Anterior cingulate cortex (tissue), 58 donors: ENCODE measurements at regions not wholly inside any gene's neighbourhood (a gene's known extent, or its start where the extent isn't known, plus 50 kb on each side); places are given as distances from the start of the nearest gene placed in this dataset.

Experiments
- DNase-seq, 58 donors: peaks; one replicate each; lab custom pipeline; 2025; lab: John Stamatoyannopoulos, UW

DNA sequence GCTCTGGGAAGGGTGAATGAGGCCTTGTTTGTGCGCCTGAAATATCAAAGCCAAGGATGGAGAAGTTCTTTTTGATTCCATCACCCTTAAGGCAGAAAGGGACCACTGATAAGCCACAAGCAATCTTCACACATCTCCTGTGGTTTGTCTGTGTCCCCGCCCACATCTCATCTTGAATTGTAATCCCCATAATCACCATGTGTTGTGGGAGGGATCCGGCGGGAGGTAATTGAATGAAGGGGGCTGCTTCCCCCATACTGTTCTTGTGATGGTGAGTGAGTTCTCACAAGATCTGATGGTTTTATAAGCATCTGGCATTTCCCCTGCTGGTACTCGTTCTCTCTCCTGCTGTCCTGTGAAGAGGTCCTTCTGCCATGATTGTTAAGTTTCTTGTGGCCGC lies 329.6 kb upstream of the RGMA start:
- DNase-seq: no peak

DNA sequence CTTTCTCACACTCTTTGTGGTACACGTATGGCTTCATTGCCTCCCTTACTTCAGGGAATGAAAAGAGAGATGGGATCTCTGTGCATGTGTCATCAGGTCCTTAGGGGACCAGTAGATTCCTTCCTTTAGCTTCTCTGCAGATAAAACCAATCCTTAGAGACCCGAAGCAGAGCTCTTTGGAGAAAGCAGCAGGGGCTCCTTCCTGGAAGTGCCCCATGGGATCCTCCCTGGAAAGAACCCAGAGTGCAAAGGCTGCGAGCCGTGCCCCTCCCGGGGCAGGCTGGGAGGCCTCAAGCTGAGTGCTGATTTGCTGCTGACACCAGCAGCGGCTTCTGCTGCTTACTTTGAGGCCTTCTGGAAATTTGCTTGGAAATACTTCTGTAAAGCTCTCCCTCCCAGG lies 328.6 kb upstream of the RGMA start:
- DNase-seq: no peak

DNA sequence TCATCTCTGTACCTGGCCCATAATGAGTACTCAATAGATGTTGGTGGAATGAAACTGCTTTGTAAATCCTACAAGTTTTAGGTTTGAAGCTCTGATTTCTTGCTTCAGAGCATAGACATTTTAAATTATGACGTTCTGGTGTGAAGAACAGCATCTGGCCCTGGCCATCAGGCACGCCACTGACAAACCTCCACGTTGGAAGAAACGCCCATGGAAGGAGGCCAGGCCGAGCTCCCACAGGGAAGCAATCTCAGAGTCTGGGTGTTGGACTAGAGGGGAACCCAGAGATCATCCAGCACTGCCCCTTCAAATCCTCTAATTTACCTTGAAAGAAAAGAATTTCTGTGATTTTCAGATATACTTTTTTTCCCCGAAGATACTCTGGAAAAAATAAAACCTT lies 328.1 kb upstream of the RGMA start:
- no peak for DNase-seq

DNA sequence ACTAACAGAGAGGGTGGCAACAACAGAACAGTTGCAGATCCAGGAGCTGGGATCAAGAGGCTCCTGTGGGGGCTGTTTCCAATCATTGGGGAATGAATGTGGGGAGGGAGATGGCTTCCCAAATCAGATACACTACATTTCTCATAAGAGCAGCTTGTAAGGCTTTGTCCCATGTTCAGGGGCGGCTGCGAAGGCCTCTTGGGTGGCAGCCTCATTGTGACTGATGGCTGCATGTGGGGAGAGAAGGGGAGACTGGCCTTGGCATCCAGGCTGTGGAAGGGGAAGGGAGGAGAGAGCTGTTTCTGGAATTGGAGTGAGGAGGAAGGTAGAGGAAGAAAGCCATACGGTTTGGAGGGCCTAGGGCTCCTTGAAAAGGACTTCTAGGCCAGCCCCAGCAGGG lies 326.6 kb upstream of the RGMA start:
- no peak for DNase-seq

DNA sequence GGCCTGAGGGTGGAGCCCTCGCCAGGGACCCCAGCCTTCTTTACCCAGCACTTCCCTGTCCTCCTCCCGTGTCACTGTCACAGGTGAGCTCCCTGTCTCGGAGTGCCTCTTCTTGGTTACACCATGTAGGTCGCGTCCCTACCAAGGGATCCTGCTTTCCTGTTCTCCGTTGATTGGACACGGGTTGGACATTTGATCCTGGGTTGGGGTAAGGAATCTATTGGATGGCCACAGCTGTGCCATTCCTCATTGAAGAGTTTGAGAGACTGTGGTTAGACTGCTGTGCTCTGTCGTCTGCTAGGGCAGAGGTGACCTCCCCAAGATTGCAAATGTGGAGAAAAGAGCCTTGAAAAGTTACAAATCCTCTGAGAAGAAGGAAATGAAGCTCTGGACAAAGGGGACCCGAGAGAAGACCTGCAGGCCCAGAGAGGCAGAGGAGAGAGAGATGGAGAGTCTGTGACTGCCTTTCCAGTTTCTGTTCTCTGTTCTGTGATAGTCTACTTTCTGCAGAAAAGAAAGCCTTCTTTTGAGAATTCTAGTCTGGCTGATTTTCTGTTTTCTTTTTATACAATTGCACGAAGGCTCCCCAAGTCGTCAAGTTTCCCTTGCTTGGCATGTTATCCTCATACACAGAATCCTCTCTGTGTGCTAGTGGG lies 325.7 kb upstream of the RGMA start:
- no peak for DNase-seq

DNA sequence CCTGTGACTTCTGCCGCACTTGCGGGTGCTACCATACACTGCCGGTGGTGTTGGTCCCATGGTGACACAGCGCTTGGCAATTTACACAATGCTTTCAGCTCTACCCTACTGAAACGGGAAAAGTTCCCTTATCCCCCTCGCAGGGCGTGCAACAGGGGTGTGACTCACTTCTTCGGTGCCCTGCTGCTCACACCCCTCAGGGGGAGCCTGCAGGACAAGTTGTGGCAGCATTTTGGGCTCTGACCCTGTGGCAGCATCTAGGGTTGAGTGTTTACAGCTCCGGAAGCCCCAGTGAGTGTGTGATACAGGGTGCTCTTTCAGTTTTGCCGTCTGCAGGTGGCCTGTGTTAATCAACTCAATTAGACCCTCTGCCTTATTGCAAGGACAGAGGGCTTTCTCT lies 324.7 kb upstream of the RGMA start:
- DNase-seq: no peak

DNA sequence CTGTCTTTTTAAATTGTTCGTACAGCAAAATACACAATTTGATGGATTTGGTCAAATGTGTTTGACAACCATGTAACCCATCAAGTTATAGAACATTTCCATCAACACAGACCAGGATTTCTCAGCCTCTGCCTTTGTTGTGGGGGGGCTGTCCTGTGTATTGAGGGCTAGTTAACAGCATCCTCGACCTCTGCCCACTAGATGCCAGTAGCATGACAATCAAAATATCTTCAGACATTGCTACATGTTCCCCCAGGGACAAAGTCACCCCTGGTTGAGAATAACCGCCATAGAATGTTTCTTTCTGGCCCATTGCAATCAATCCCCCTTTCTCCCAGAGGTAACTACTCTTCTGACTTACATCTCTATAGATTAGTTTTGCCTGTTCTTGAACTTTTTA lies 310.1 kb upstream of the RGMA start:
- DNase-seq: no peak

DNA sequence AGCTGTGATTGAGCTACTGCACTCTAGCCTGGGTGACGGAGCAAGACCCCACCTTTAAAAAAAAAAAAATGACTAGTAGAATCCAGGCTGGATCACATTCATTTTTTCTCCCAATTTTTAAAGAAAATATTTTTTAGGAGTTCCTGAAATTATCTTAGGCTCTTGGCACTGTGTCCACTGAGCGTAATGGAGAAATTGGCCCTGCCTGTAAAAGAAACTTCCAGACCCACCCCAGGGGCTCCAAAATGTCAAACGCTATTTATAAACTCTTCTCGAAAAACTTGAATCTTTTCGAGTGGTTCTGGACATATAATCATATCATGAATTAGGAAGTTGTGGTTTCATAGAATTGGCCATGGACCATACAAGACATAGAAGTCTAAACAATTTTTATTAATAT lies 300.2 kb upstream of the RGMA start:
- no peak for DNase-seq

DNA sequence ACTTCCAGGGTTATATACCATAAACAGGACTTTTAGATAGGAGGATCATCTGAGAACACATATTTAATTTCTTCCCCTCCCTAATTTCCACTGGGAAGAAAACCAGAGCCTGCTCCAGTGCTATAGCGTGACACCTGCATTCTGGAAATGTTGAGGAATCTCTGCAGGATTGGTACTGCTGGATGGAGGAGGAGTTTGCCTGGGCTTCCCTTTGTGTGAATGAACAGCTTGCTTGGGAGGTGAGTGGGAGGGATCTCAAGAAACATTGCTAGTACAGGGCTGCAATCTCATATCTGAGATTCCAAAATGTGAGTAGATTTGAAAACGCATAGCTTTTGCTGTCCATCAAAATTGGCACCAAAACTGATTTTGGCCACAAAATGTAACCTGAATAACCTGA lies 295.9 kb upstream of the RGMA start:
- DNase-seq: peak in 8 of 58 donors; percentile 3 to 44 (median 14)

DNA sequence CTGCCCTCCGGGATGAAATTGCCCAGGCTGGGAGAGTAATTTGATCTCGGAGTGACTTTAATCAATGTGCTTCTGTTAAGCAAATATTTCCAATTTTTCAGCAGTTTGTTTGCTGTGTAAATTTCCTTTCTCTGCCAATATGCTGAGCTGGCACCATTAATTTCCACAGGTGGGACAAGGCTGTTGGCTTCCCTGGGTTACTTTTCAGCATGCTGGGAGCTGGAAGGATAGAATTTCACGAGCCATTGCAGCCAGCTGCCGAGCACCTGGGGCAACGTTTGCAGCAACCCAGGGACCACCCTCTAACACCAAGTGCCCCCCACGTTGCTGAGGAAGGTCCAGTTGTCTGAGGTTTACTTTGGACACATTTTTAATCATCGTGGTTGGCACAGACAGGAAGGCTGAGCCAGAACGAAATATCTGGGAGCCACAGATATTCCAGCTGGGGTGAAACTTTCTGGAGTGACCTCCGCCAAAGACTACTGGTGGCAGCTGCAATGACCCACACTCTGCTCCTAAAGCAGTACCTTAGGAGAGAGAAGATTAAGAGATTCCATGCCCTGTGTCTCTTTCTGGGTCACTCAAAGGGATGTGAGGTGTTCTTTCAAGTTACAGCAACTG lies 293.3 kb upstream of the RGMA start:
- no peak for DNase-seq

DNA sequence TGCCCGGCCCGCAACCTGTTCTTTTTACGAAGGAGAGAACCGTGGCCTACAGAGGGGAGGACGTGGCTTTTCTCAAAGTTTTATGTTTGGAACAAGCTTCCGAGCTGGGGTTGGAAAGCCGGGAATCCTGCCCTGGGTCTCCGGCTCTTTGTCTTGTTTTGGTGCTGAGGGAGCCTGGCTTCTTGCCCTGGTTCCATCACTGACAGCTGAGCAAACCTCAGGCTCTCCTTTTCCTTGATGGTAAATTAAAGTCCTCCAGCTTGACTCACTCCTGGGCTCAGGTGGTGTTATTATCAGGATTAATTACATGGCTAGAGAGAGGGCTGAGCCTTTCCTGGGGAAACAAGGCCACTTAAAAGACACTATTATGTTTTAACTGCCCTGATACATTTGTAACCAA lies 289.5 kb upstream of the RGMA start:
- DNase-seq: peak in 1 of 58 donors; percentile 2

DNA sequence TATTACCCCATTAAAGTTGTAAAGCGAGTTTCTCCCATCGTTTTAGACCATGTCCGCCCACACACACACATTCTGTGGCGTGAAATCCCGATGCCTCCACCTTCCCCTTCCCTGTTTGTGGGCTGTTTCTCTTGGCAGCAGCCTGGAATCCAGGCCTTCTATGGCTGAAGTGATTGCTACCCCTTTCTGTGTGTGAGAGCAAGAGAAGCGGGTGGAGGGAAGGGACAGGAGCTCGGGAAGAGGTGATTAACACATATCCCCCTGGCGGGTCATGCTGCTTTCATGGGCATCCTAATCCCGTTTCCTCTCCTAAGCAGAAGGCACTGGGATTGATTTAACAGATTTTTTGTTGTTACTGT lies 283.8 kb upstream of the RGMA start:
- no peak for DNase-seq

DNA sequence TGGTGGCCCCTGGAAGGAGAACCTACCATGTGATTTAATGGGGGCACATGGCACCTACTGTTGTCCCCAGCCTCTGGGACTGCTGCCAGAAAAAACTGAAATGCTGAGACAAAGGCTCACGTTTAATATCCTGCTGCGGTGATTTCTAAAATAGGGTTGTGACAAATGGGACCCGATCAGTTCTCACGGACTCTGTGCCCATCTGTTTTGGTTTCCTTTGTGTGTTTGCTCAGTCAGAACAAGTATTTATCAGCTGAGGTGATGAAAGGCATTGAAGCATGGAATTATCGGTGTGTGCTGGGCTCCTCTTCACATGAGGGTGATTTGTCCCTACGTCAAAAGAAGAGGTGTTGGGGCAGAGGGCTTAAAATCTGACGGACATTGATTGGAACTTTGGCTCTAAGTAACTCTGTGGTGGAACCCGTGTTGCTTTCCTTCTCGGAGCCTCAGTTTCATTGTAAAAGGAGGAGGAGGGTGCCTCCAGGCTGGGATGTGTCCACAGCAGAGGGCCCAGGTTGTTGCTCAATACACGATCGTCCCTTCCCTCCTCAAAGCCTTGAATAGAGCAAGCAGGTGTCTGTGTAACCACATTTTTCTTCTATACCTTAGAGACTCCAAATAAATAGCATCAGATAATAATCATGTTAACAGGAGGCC lies 283.3 kb upstream of the RGMA start:
- no peak for DNase-seq

DNA sequence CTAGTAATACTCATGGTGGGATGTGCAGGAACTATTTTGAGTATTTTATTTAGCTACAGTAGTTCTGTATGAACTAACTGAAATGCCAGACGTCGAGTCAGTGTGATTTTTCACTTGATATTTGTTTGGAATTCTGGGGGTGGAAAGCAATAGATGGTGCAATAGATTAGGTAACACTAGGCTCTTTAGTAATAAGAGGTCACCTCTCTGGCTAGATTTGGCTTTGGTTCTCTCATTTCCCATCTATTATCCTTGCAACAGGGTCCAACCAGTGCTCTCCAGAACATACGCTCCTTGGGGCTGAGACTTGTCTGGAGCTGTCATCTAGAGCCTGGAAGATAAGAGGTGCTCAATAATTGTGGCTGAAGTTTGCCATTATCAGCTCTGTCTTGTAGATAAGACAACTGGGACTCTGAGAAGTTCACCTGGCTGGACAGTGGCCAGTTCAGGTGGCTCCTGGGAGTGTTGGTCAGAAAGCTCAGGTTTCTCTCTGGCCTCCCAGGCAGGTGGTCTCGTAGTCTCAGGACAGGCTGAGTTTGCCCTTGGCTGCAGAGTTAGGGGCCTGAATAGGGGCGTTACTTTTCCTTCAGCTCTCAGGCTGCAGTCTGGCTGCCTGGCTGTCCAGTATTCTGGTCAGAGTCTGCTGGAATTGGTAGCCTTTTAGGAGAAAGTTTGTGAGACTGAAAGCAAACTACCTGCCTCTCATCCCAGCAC lies 277.5 kb upstream of the RGMA start:
- no peak for DNase-seq

DNA sequence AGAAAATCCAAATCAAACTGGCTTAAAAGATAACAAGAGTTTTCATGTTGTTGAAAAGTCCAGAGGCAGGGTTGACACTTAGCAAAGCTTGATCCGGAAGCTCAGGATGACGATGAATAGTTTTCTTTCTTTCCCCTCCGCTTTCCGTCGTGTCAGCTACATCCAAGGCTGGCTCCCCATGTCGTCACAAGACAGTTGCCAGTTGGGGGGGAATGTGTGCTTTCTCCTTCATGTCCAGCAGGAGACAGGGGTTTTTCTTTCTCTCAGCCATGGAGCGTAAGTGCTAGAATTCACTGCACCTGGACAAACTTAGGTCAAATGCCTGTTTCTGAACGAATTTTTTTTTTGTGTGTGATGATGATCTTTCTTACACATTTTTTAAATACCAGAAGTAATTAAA lies 273.8 kb upstream of the RGMA start:
- no peak for DNase-seq

DNA sequence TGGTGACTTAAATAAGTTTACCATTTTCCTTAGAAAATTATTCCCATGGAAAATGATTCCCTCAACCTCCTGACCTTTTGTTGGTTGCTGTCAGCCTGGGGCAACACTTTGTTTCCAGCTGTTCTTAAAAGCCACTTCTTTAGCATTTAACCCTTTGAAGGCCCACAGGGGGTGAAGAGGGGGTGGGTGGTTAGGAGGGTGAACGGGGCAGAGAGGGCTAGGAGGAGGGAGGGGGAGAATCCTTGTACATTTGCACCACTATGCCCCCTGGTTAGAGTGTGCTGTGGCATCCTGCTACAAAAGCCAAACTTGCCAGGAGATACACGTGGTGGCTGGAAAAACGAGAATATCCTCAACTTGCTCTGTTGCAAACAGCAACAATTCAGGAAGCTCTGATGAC lies 273.2 kb upstream of the RGMA start:
- no peak for DNase-seq

DNA sequence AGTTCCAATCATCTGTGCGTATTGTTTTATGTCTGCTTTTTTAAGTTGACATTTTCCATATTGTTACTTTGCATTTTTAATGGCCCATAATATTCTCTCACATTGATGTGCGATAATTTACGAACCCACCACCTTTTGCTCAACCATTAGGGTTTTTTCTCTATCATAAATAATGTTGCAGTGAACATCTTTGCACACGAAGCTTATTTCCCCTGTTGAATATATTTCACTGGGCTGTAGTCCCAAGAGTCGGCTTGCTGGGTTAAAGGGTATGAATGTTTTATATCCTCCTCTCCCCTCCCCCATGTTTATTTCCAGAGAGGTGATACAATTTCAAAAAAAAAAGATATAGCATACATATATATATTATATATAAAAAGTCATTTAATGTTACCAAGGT lies 272.7 kb upstream of the RGMA start:
- no peak for DNase-seq

DNA sequence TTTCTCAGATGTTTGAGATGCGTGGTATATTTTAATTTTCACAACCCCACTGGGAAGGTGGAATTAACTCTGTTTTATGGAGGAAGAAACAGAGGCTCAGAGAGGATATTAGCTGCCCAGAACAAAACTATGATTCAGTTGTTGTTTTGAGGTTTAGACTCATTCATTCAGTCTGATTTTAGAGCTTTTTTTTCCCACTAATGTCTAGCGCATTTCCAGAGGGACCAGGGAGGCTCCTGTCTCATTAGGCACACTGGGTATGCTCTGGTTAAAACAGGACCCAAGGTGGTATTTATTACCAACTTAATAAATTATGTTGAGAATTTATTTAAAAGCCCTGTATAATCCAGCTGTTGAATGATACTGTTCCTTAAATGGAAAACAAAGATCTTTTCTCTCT lies 272.0 kb upstream of the RGMA start:
- DNase-seq: no peak

DNA sequence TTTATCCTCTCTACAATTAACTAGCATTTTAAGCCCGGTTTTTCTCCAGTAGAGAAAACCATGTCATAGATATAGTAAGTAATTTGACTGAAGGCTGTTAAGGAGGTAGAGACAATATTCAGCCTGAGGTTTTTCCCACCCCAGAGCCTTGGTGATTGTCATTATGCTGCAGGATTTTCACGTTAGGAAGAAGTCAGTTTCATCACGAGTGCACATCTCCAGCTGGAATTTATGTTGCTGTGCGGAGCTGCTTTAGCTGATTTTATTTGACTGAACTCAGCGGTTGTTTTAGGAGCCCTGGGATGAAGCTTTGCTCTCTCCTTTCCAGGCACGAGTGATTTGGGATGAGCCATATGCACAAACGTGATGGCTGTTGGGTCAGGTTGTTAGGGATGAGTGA lies 271.3 kb upstream of the RGMA start:
- DNase-seq: no peak

DNA sequence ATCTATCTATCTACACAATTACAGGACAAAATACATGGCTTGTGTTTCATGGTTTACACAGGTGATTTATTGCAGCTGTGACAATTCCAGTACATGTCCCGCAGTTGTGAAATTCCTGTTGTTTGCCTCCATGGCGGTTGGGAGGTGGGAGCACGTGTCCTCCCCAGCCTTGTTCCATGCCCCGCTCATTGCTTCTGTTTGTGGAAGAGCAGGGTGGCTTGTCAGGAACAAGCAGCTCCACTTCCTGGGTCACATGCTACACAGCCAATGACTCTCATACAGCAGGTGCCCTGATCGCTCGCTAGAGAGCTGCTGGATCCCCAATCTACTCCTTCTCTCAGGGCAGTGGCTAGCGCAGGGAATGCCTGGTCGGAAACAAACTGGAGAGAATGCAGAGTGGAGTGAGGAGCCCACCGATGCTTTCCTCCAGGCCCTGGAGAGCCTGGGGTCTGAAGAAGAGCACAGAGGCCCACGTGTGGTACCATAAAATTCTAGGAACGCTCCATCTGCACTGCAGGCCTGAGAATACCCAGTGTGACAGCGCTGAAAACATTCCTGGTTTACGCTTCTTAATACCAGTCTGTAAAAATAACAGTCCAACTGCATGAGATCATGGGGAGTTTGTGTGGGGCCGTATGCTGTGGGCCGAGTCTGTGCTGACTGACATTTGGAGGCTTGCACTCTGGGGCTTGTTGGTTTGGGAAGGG lies 270.6 kb upstream of the RGMA start:
- DNase-seq: no peak

DNA sequence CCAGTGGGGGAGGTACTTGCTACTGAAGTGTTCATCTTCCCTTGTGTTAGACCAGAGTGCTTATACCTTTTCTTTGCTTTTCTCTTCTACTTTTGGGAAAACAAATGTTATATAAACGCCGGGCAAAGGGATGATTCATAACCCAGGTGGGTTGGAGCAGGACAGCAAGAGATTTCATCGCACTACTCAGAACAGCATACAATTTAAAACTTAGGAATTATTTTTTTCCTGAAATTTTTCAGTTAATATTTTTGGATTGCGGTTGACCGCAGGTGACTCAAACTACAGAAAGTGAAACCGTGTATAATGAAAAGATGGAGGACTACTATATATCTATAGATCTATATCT lies 270.0 kb upstream of the RGMA start:
- no peak for DNase-seq
